GM12874 (cell line): ENCODE measurements at regions not wholly inside any gene's neighbourhood (a gene's known extent, or its start where the extent isn't known, plus 50 kb on each side); places are given as distances from the start of the nearest gene placed in this dataset.

Source experiments
- CTCF ChIP-seq: IDR thresholded peaks from 2 replicates; pipeline ENCODE4 v1.5.1; 2011; ENCODE audit warnings: low read depth, mild to moderate bottlenecking, control low read depth, low read length, moderate library complexity; ENCODE audit not compliant: insufficient read depth

GRCh38 chr18:60319129-60319528 is 53.4 kb downstream of the MC4R start:
- TF ChIP-seq CTCF, result no peak

GRCh38 chr18:60311676-60312360 is 60.8 kb downstream of the MC4R start:
- TF ChIP-seq CTCF, result no peak

GRCh38 chr18:60295674-60296073 is 76.9 kb downstream of the MC4R start:
- no peak for TF ChIP-seq CTCF

GRCh38 chr18:60292186-60292585 is 80.4 kb downstream of the MC4R start:
- no peak for TF ChIP-seq CTCF

GRCh38 chr18:60279391-60279790 is 93.2 kb downstream of the MC4R start:
- TF ChIP-seq CTCF, result no peak

- no peak for TF ChIP-seq CTCF
These were observed 94.6 kb downstream of the MC4R start for GRCh38 chr18:60277855-60278480.

GRCh38 chr18:60267391-60268058 is 105.0 kb downstream of the MC4R start:
- TF ChIP-seq CTCF, result no peak
